Activated T-helper 17 cell treated with anti-CD3 and anti-CD28 coated beads, Interleukin-2, amount 50 U/mL, for 72 hours (primary cell): ENCODE measurements at regions not wholly inside any gene's neighbourhood (a gene's known extent, or its start where the extent isn't known, plus 50 kb on each side); places are given as distances from the start of the nearest gene placed in this dataset.
"Not testable (repeated sequence)": the region's sequence is repeated elsewhere in the genome, so short reads cannot be mapped to it uniquely, and the experiment has no call there.

Experiments
- ATAC-seq: fragments of 150-1000 bp; cut with Tn5 transposase; replicated peaks from 2 replicates; pipeline ENCODE4 v1.10.0; 2021; ENCODE audit warnings: mild to moderate bottlenecking, moderate library complexity
- H3K27ac Mint-ChIP-seq: one replicate; pipeline ENCODE4 v1.8.0; 2022; ENCODE audit warnings: mixed read lengths
- H3K27me3 Mint-ChIP-seq: one replicate; pipeline ENCODE4 v1.8.0; 2022; ENCODE audit warnings: mixed read lengths
- H3K36me3 Mint-ChIP-seq: one replicate; pipeline ENCODE4 v1.8.0; 2022; ENCODE audit warnings: low read depth, mild to moderate bottlenecking, mixed read lengths
- H3K4me1 Mint-ChIP-seq: one replicate; pipeline ENCODE4 v1.8.0; 2022; ENCODE audit warnings: mixed read lengths
- H3K4me3 Mint-ChIP-seq: one replicate; pipeline ENCODE4 v1.8.0; 2022; ENCODE audit warnings: mild to moderate bottlenecking, mixed read lengths
- H3K9me3 Mint-ChIP-seq: one replicate; pipeline ENCODE4 v1.8.0; 2022; ENCODE audit warnings: mixed read lengths

- Mint-ChIP-seq H3K4me1 (peaks cover 11% of the 10 kb centered on the region), H3K36me3 (no peaks in the 10 kb centered on the region), H3K9me3 (peaks cover 7% of the 10 kb centered on the region), H3K27me3 (no peaks in the 10 kb centered on the region), H3K27ac (peak overlapping the region; percentile 18), H3K4me3 (no peak overlapping the region)
- ATAC-seq: peak; percentile 53
Observed at GRCh38 chr2:53131416-53131815, 636.2 kb upstream of the CHAC2 start.

GRCh38 chr2:53130441-53130943 is 637.1 kb upstream of the CHAC2 start:
- no peaks in the 10 kb centered on the region for H3K27me3 Mint-ChIP-seq
- peak; percentile 88 for ATAC-seq
- H3K4me1 Mint-ChIP-seq: peaks cover 11% of the 10 kb centered on the region
- H3K27ac Mint-ChIP-seq: peak overlapping the region; percentile 69
- peaks cover 7% of the 10 kb centered on the region for H3K9me3 Mint-ChIP-seq
- no peaks in the 10 kb centered on the region for H3K36me3 Mint-ChIP-seq
- H3K4me3 Mint-ChIP-seq: no peak overlapping the region

GRCh38 chr2:53129851-53130250 is 637.8 kb upstream of the CHAC2 start:
- Mint-ChIP-seq H3K36me3 (no peaks in the 10 kb centered on the region), H3K27me3 (no peaks in the 10 kb centered on the region), H3K4me1 (peaks cover 11% of the 10 kb centered on the region), H3K27ac (peak overlapping the region; percentile 69), H3K9me3 (peaks cover 7% of the 10 kb centered on the region), H3K4me3 (no peak overlapping the region)
- no peak for ATAC-seq

- Mint-ChIP-seq H3K4me3 (no peak overlapping the region), H3K27ac (no peak overlapping the region), H3K36me3 (no peaks in the 10 kb centered on the region), H3K27me3 (no peaks in the 10 kb centered on the region), H3K9me3 (peaks cover 8% of the 10 kb centered on the region), H3K4me1 (peaks cover 11% of the 10 kb centered on the region)
- ATAC-seq: no peak
Observed at GRCh38 chr2:53127061-53127650, 640.4 kb upstream of the CHAC2 start.

GRCh38 chr2:53114991-53115390 is 652.6 kb upstream of the CHAC2 start:
- Mint-ChIP-seq H3K27ac (no peak overlapping the region), H3K36me3 (no peaks in the 10 kb centered on the region)
- ATAC-seq: no peak

GRCh38 chr2:53114582-53114981 is 653.0 kb upstream of the CHAC2 start:
- no peaks in the 10 kb centered on the region for H3K36me3 Mint-ChIP-seq
- H3K27ac Mint-ChIP-seq: no peak overlapping the region
- no peaks in the 10 kb centered on the region for H3K4me1 Mint-ChIP-seq
- ATAC-seq: no peak
- H3K27me3 Mint-ChIP-seq: no peaks in the 10 kb centered on the region
- no peak overlapping the region for H3K4me3 Mint-ChIP-seq
- H3K9me3 Mint-ChIP-seq: peaks cover 4% of the 10 kb centered on the region

More at GRCh38 chr2:53114991-53115390, 652.6 kb upstream of the CHAC2 start:
- Mint-ChIP-seq H3K9me3 (peaks cover 4% of the 10 kb centered on the region), H3K4me3 (no peak overlapping the region), H3K4me1 (no peaks in the 10 kb centered on the region), H3K27me3 (no peaks in the 10 kb centered on the region)

GRCh38 chr2:53112408-53112807 is 655.2 kb upstream of the CHAC2 start:
- H3K4me1 Mint-ChIP-seq, H3K4me3 Mint-ChIP-seq, H3K27ac Mint-ChIP-seq, H3K9me3 Mint-ChIP-seq, H3K27me3 Mint-ChIP-seq, ATAC-seq, H3K36me3 Mint-ChIP-seq: not testable (repeated sequence)

GRCh38 chr2:53111406-53111805 is 656.2 kb upstream of the CHAC2 start:
- Mint-ChIP-seq H3K27ac (no peak overlapping the region), H3K27me3 (no peaks in the 10 kb centered on the region), H3K4me3 (no peak overlapping the region), H3K4me1 (no peaks in the 10 kb centered on the region), H3K36me3 (no peaks in the 10 kb centered on the region), H3K9me3 (peaks cover 8% of the 10 kb centered on the region)
- no peak for ATAC-seq

GRCh38 chr2:53111004-53111403 is 656.6 kb upstream of the CHAC2 start:
- no peaks in the 10 kb centered on the region for H3K4me1 Mint-ChIP-seq
- no peak overlapping the region for H3K27ac Mint-ChIP-seq
- no peaks in the 10 kb centered on the region for H3K36me3 Mint-ChIP-seq
- peaks cover 8% of the 10 kb centered on the region for H3K9me3 Mint-ChIP-seq
- no peak for ATAC-seq
- peaks cover under 1% of the 10 kb centered on the region for H3K27me3 Mint-ChIP-seq
- H3K4me3 Mint-ChIP-seq: no peak overlapping the region

- Mint-ChIP-seq H3K27ac (no peak overlapping the region), H3K27me3 (peaks cover 3% of the 10 kb centered on the region), H3K4me3 (no peak overlapping the region), H3K9me3 (peaks cover 8% of the 10 kb centered on the region), H3K36me3 (no peaks in the 10 kb centered on the region), H3K4me1 (no peaks in the 10 kb centered on the region)
- ATAC-seq: no peak
Observed at GRCh38 chr2:53108246-53108645, 659.4 kb upstream of the CHAC2 start.

- no peak for ATAC-seq
- H3K9me3 Mint-ChIP-seq: peaks cover 5% of the 10 kb centered on the region
- no peaks in the 10 kb centered on the region for H3K36me3 Mint-ChIP-seq
- peaks cover 3% of the 10 kb centered on the region for H3K27me3 Mint-ChIP-seq
- H3K4me3 Mint-ChIP-seq: no peak overlapping the region
- no peak overlapping the region for H3K27ac Mint-ChIP-seq
- no peaks in the 10 kb centered on the region for H3K4me1 Mint-ChIP-seq
Observed at GRCh38 chr2:53104263-53104662, 663.3 kb upstream of the CHAC2 start.

GRCh38 chr2:53103679-53104078 is 663.9 kb upstream of the CHAC2 start:
- no peak for ATAC-seq
- Mint-ChIP-seq H3K36me3 (no peaks in the 10 kb centered on the region), H3K9me3 (peaks cover 5% of the 10 kb centered on the region), H3K27ac (no peak overlapping the region), H3K27me3 (peaks cover 3% of the 10 kb centered on the region), H3K4me1 (no peaks in the 10 kb centered on the region), H3K4me3 (no peak overlapping the region)

- Mint-ChIP-seq H3K9me3 (no peaks in the 10 kb centered on the region), H3K27ac (no peak overlapping the region), H3K4me1 (no peaks in the 10 kb centered on the region), H3K36me3 (no peaks in the 10 kb centered on the region), H3K27me3 (no peaks in the 10 kb centered on the region), H3K4me3 (no peak overlapping the region)
- no peak for ATAC-seq
Observed at GRCh38 chr2:53098696-53099078, 668.9 kb upstream of the CHAC2 start.

- H3K36me3 Mint-ChIP-seq: no peaks in the 10 kb centered on the region
- H3K9me3 Mint-ChIP-seq: no peaks in the 10 kb centered on the region
- H3K27me3 Mint-ChIP-seq: no peaks in the 10 kb centered on the region
- no peak overlapping the region for H3K27ac Mint-ChIP-seq
- no peak for ATAC-seq
- no peak overlapping the region for H3K4me3 Mint-ChIP-seq
- no peaks in the 10 kb centered on the region for H3K4me1 Mint-ChIP-seq
Observed at GRCh38 chr2:53096351-53096750, 671.3 kb upstream of the CHAC2 start.

GRCh38 chr2:53095664-53096063 is 671.9 kb upstream of the CHAC2 start:
- Mint-ChIP-seq H3K4me3 (no peak overlapping the region), H3K27ac (no peak overlapping the region), H3K27me3 (no peaks in the 10 kb centered on the region), H3K9me3 (no peaks in the 10 kb centered on the region), H3K36me3 (no peaks in the 10 kb centered on the region), H3K4me1 (no peaks in the 10 kb centered on the region)
- ATAC-seq: no peak

GRCh38 chr2:53095227-53095626 is 672.4 kb upstream of the CHAC2 start:
- no peak for ATAC-seq
- no peak overlapping the region for H3K27ac Mint-ChIP-seq
- H3K4me3 Mint-ChIP-seq: no peak overlapping the region
- no peaks in the 10 kb centered on the region for H3K27me3 Mint-ChIP-seq
- no peaks in the 10 kb centered on the region for H3K9me3 Mint-ChIP-seq
- H3K36me3 Mint-ChIP-seq: no peaks in the 10 kb centered on the region
- no peaks in the 10 kb centered on the region for H3K4me1 Mint-ChIP-seq
